T-cell (primary cell): ENCODE measurements at regions not wholly inside any gene's neighbourhood (a gene's known extent, or its start where the extent isn't known, plus 50 kb on each side); places are given as distances from the start of the nearest gene placed in this dataset.
A peak's percentile ranks its signal among the peaks of the same experiment; 100 is the strongest.

Experiments
- ATAC-seq, 4 experiments: fragments of 200-7000 bp in 3 of 4; fragments of 150-1000 bp in 1 of 4; cut with Tn5 transposase; replicated peaks in 1 of 4; 1 replicate in 3 of 4; 2 replicates in 1 of 4; pipeline ENCODE4 v1.10.0; 2021; ENCODE audit warnings: moderate library complexity in 3 of 4, mild to moderate bottlenecking in 2 of 4, moderate number of reproducible peaks in 1 of 4
- CTCF ChIA-PET, 2 donors: fragments of 300-600 bp; sonication (Branson Sonifier 250); formaldehyde crosslinking; loops; one replicate each; lab custom pipeline; 2022; ENCODE audit warnings: antibody characterized with exemption in 2 of 2; lab: Charles Lee
- POLR2A ChIA-PET, 2 donors: fragments of 300-600 bp; sonication (Branson Sonifier 250); formaldehyde crosslinking; loops; one replicate each; lab custom pipeline; 2022; ENCODE audit warnings: antibody characterized with exemption in 2 of 2; lab: Charles Lee
- DNase-seq, 35 experiments: peaks; one replicate each; pipeline versions ENCODE4 v3.0.0 to v3.0.0-alpha.2; 2013 to 2023
- H3K27ac ChIP-seq: one replicate; pipeline ENCODE4 v1.5.1; 2013; ENCODE audit warnings: low read length
- H3K27me3 ChIP-seq, 2 experiments: replicated peaks in 1 of 2; 1 replicate in 1 of 2; 2 replicates in 1 of 2; pipeline versions ENCODE4 v1.6.1 to v1.7.0; 2013; ENCODE audit warnings: low read length in 1 of 2, mixed read lengths in 1 of 2; ENCODE audit not compliant: control insufficient read depth in 2 of 2, insufficient read depth in 2 of 2; ENCODE audit errors: extremely low read depth in 1 of 2
- H3K36me3 ChIP-seq, 2 donors: 1 replicate in 1 of 2; 2 replicates in 1 of 2; pipeline versions ENCODE4 v1.6.1 to v1.7.0; 2013; ENCODE audit warnings: low read length in 1 of 2; ENCODE audit not compliant: control insufficient read depth in 2 of 2, insufficient read depth in 1 of 2; ENCODE audit errors: extremely low read depth in 1 of 2
- H3K4me1 ChIP-seq, 2 experiments: 1 replicate in 1 of 2; 2 replicates in 1 of 2; pipeline versions ENCODE4 v1.6.1 to v1.7.0; 2013; ENCODE audit warnings: low read length in 2 of 2, mixed read lengths in 1 of 2; ENCODE audit not compliant: insufficient read depth in 2 of 2, control insufficient read depth in 1 of 2; ENCODE audit errors: extremely low read depth in 1 of 2
- H3K4me3 ChIP-seq, 2 donors: 1 replicate in 1 of 2; 2 replicates in 1 of 2; pipeline versions ENCODE4 v1.5.1 to v1.7.0; 2013; ENCODE audit warnings: mild to moderate bottlenecking in 2 of 2, low read length in 1 of 2, moderate library complexity in 1 of 2; ENCODE audit not compliant: control insufficient read depth in 1 of 2; ENCODE audit errors: extremely low read depth in 1 of 2
- H3K9me3 ChIP-seq: 2 replicates; pipeline ENCODE4 v1.7.0; 2013
- H3K27ac Mint-ChIP-seq, 2 donors: one replicate each; pipeline ENCODE4 v1.8.0; 2020 to 2021; ENCODE audit warnings: mild to moderate bottlenecking in 2 of 2, mixed read lengths in 2 of 2
- H3K27me3 Mint-ChIP-seq, 2 donors: one replicate each; pipeline ENCODE4 v1.8.0; 2021 to 2022; ENCODE audit warnings: mixed read lengths in 2 of 2
- H3K36me3 Mint-ChIP-seq: one replicate; pipeline ENCODE4 v1.8.0; 2021; ENCODE audit warnings: mixed read lengths
- H3K4me1 Mint-ChIP-seq, 3 donors: one replicate each; pipeline ENCODE4 v1.8.0; 2020 to 2022; ENCODE audit warnings: mixed read lengths in 3 of 3, mild to moderate bottlenecking in 1 of 3
- H3K4me3 Mint-ChIP-seq, 3 donors: one replicate each; pipeline ENCODE4 v1.8.0; 2020 to 2022; ENCODE audit warnings: mild to moderate bottlenecking in 3 of 3, mixed read lengths in 3 of 3, moderate library complexity in 3 of 3
- H3K9me3 Mint-ChIP-seq, 3 donors: one replicate each; pipeline ENCODE4 v1.8.0; 2020 to 2022; ENCODE audit warnings: mixed read lengths in 3 of 3
- WGBS: methylation state at CpG from one replicate; pipeline ENCODE4 v1.1.5; 2013; ENCODE audit warnings: missing lambda C conversion rate; ENCODE audit not compliant: insufficient coverage; 5-methylcytosine and 5-hydroxymethylcytosine counted together

GRCh38 chr4:74878323-74878722 is 54.6 kb upstream of the PARM1 start:
- Mint-ChIP-seq H3K36me3 (no peaks in the 10 kb centered on the region), H3K4me1 (no peaks in the 10 kb centered on the region), H3K4me3 (no peak overlapping the region), H3K27me3 (peaks cover 3 to 28% of the 10 kb centered on the region in 2 donors), H3K9me3 (peaks cover 0 to 5% (median 0%) of the 10 kb centered on the region in 3 donors), H3K27ac (no peak overlapping the region)
- no peaks in the 10 kb centered on the region for H3K9me3 ChIP-seq
- H3K27ac ChIP-seq, result no peak overlapping the region
- ATAC-seq, result no peak
- no peak for DNase-seq
- H3K36me3 ChIP-seq, result no peaks in the 10 kb centered on the region
- H3K27me3 ChIP-seq, result no peaks in the 10 kb centered on the region
- no peaks in the 10 kb centered on the region for H3K4me1 ChIP-seq
- no peak overlapping the region for H3K4me3 ChIP-seq
- CTCF ChIA-PET, result no interaction called here
- POLR2A ChIA-PET, result no interaction called here
- WGBS, result 87% methylated on average over 2 of the region's 3 CpGs

- Histone ChIP-seq H3K27me3 (no peaks in the 10 kb centered on the region), H3K9me3 (no peaks in the 10 kb centered on the region), H3K4me1 (no peaks in the 10 kb centered on the region), H3K4me3 (no peak overlapping the region), H3K27ac (no peak overlapping the region), H3K36me3 (no peaks in the 10 kb centered on the region)
- Mint-ChIP-seq H3K27ac (no peak overlapping the region), H3K9me3 (peaks cover 0 to 2% (median 0%) of the 10 kb centered on the region in 3 donors), H3K4me1 (no peaks in the 10 kb centered on the region), H3K4me3 (no peak overlapping the region), H3K36me3 (no peaks in the 10 kb centered on the region), H3K27me3 (peaks cover 3 to 15% of the 10 kb centered on the region in 2 donors)
- ATAC-seq (no peak), DNase-seq (no peak)
- ChIA-PET POLR2A (no interaction called here), CTCF (interaction anchor here (0.5 to 1.5 kb wide), 4 partner anchors 15 to 972 kb away, joined by 3 to 7 read pairs (median 3); no protein-coding TSS in a partner anchor)
- no CpG with 5 or more reads among the region's 2 CpGs for WGBS
Measured at GRCh38 chr4:74875451-74875850, 57.5 kb upstream of the PARM1 start.

DNA sequence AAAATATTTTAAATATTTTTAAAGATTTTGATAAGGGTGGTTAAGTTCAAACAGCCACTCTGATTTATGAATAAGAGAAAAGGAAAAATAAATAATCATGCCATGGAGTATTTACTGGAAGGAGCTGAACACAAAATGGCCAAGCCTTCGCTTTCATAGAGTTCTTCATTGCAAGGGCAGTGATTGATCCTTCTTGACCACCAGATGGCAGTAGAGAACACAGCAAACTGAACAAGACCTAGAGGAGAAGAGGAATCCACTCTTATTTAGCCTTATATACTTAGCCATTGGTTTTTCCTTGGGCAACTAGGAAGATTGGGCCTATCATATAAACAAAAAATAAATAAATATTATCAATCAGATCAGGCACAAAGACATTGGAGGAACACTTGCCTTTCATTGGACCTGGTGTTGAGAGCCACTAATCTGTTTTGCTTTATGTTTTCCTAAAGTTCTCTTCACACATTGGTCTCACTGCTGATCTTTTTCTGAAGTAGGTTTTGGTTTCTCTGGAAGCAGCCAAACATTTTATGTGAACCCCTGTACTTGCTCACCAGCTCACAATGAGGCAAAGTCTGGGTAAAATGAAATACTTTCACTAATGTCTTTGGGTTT is 58.1 kb upstream of the PARM1 start:
- Mint-ChIP-seq H3K9me3 (no peaks in the 10 kb centered on the region), H3K4me3 (no peak overlapping the region), H3K27me3 (peaks cover 3 to 13% of the 10 kb centered on the region in 2 donors), H3K4me1 (no peaks in the 10 kb centered on the region), H3K27ac (no peak overlapping the region), H3K36me3 (no peaks in the 10 kb centered on the region)
- peak in 8 of 35 experiments; percentile 1 to 72 (median 2) for DNase-seq
- Histone ChIP-seq H3K27ac (no peak overlapping the region), H3K9me3 (no peaks in the 10 kb centered on the region), H3K36me3 (no peaks in the 10 kb centered on the region), H3K27me3 (no peaks in the 10 kb centered on the region), H3K4me1 (no peaks in the 10 kb centered on the region), H3K4me3 (no peak overlapping the region)
- no CpG with 5 or more reads among the region's 1 CpG for WGBS
- peak in 2 of 4 experiments; percentile 41 to 52 for ATAC-seq
- ChIA-PET POLR2A (no interaction called here), CTCF (interaction anchor here (0.5 to 1.5 kb wide), 6 partner anchors 15 to 973 kb away, joined by 3 to 7 read pairs (median 3); no protein-coding TSS in a partner anchor)

DNA sequence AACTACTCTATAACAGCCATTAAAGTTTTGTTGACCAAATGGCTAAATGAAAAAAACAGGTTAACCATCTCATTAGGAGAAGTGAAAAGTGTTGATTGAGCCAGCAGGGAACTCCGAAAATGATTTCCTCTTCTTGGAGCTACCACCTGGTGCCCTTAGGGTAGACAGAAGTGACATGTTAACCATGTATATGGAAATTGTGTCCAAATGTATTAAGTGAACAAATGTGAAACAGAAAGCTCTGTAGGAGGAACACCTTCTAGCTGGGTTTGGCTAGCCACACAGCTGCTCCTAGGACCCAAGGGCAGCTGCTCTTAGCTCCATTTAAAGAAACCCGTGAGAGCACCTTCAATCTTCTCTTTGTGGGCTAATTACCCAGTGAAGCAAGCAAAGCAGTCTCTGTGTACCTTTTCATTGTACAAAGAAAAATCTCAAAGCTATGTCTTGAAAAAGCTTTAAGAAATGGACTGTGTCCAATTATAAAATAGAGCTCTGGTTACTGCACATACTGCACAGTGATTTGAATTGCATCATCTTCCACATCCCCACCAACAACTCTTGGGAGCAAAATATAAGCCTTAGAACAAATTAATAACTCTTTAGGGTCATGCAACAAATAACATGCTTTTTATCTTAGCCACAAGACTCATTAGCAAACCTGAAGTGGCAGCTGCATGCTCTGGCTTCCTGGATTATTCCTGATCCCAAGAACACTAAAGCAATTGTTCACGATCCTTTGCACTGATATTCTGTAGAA is 59.2 kb upstream of the PARM1 start:
- Mint-ChIP-seq H3K4me3 (no peak overlapping the region), H3K27ac (no peak overlapping the region), H3K27me3 (peaks cover 3 to 10% of the 10 kb centered on the region in 2 donors), H3K9me3 (no peaks in the 10 kb centered on the region), H3K36me3 (no peaks in the 10 kb centered on the region), H3K4me1 (no peaks in the 10 kb centered on the region)
- ChIA-PET CTCF (interaction anchor here (0.6 to 0.8 kb wide), 2 partner anchors 32 to 850 kb away, joined by 3 read pairs; no protein-coding TSS in a partner anchor), POLR2A (no interaction called here)
- Histone ChIP-seq H3K36me3 (no peaks in the 10 kb centered on the region), H3K9me3 (no peaks in the 10 kb centered on the region), H3K27ac (no peak overlapping the region), H3K27me3 (no peaks in the 10 kb centered on the region), H3K4me3 (no peak overlapping the region), H3K4me1 (no peaks in the 10 kb centered on the region)
- ATAC-seq, result no peak
- 67% methylated on average over 1 of the region's 3 CpGs for WGBS
- DNase-seq, result no peak

GRCh38 chr4:74858921-74859562 is 64.7 kb upstream of the BTC start:
- H3K4me1 ChIP-seq, result no peaks in the 10 kb centered on the region
- Mint-ChIP-seq H3K4me3 (no peak overlapping the region), H3K4me1 (no peaks in the 10 kb centered on the region), H3K9me3 (peaks cover 0 to 7% (median 0%) of the 10 kb centered on the region in 3 donors), H3K27ac (no peak overlapping the region), H3K27me3 (peaks cover 7 to 10% of the 10 kb centered on the region in 2 donors), H3K36me3 (no peaks in the 10 kb centered on the region)
- no peaks in the 10 kb centered on the region for H3K36me3 ChIP-seq
- no peaks in the 10 kb centered on the region for H3K9me3 ChIP-seq
- ATAC-seq (no peak), DNase-seq (no peak)
- no peak overlapping the region for H3K4me3 ChIP-seq
- ChIA-PET CTCF (no interaction called here), POLR2A (no interaction called here)
- WGBS, result 75% methylated on average over 2 of the region's 6 CpGs
- no peak overlapping the region for H3K27ac ChIP-seq
- no peaks in the 10 kb centered on the region for H3K27me3 ChIP-seq

- DNase-seq (no peak), ATAC-seq (no peak)
- H3K4me3 ChIP-seq, result no peak overlapping the region
- H3K4me1 ChIP-seq, result no peaks in the 10 kb centered on the region
- Mint-ChIP-seq H3K36me3 (no peaks in the 10 kb centered on the region), H3K4me3 (no peak overlapping the region), H3K27ac (no peak overlapping the region), H3K4me1 (no peaks in the 10 kb centered on the region), H3K9me3 (peaks cover 0 to under 1% (median 0%) of the 10 kb centered on the region in 3 donors), H3K27me3 (peaks cover 0 to 3% of the 10 kb centered on the region in 2 donors)
- no peak overlapping the region for H3K27ac ChIP-seq
- H3K9me3 ChIP-seq, result no peaks in the 10 kb centered on the region
- H3K36me3 ChIP-seq, result no peaks in the 10 kb centered on the region
- no peaks in the 10 kb centered on the region for H3K27me3 ChIP-seq
- POLR2A ChIA-PET, result no interaction called here
- WGBS, result 100% methylated on average over 1 of the region's 2 CpGs
- CTCF ChIA-PET, result no interaction called here
Measured at GRCh38 chr4:74855879-74856278, 61.6 kb upstream of the BTC start.
